8988T (cell line): ENCODE measurements at regions not wholly inside any gene's neighbourhood (a gene's known extent, or its start where the extent isn't known, plus 50 kb on each side); places are given as distances from the start of the nearest gene placed in this dataset.

ENCODE experiments used
- DNase-seq: peaks from one replicate; pipeline ENCODE4 v3.0.0; 2011

DNA sequence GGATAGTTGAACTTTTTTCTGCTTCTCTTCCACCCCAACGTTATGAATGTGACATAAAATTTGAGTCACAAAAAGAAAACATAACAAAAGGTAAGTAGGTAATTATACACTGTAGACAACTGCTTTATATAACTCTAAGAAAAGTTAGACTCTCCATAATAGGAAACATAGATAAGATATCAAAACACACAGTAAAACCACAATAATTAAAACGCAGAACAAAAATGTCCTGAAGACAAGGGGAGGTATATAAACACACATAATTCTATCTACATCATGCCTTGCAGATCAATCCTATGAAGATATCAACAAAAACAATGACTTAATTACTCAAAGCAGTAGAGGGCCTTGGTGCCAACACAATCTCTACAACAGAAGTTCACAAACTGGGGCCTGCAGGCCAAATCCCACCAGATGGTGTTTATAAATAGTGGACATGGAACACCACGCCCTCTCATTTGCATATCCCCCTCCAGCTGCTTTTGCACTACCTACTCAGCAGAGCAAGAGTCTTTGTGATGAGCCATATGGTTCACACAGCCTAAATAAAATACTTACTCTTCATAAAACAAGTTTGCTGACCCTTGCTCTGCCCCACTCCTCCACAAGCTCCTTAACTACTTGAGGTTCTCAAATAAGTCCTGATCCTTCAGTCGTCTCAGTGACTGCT is 254.7 kb downstream of the KLF12 start:
- no peak for DNase-seq

DNA sequence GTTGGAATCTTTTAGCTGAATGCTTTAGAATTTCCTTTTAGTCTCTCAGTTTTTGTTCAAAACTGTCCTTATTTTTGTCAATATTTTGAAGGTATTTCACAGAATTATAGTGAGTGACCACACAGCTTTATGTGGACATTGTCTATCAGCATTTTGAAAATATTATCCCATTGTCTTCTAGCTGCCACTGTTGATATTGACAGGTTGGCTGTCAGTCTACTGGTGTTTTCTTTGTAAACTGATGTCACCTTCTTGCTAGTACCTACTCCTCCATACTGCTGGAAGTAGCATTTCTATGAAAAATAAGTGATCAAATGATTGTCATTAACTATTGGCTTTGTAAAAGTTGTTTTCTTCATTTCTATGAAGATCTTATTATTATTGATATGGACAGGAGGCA is 256.8 kb downstream of the KLF12 start:
- DNase-seq: no peak

DNA sequence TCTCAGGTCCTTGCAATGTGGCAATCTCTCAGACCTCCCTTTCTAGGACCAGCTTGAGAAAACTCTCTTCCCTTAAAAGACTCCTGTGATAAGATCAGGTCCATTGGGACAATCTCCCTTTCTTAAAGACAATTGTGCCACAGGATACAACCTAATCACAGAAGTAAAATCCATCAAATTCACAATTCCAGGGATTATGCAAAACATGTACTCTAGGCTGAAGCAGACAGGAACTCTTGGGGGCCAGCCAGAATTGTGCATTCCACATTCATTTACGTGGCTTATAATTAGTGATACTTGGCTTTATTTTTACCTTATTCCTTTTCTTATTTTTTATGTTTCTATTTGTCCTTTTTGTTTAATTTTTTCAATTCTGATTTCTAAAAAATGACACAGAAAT is 257.9 kb downstream of the KLF12 start:
- DNase-seq: no peak

DNA sequence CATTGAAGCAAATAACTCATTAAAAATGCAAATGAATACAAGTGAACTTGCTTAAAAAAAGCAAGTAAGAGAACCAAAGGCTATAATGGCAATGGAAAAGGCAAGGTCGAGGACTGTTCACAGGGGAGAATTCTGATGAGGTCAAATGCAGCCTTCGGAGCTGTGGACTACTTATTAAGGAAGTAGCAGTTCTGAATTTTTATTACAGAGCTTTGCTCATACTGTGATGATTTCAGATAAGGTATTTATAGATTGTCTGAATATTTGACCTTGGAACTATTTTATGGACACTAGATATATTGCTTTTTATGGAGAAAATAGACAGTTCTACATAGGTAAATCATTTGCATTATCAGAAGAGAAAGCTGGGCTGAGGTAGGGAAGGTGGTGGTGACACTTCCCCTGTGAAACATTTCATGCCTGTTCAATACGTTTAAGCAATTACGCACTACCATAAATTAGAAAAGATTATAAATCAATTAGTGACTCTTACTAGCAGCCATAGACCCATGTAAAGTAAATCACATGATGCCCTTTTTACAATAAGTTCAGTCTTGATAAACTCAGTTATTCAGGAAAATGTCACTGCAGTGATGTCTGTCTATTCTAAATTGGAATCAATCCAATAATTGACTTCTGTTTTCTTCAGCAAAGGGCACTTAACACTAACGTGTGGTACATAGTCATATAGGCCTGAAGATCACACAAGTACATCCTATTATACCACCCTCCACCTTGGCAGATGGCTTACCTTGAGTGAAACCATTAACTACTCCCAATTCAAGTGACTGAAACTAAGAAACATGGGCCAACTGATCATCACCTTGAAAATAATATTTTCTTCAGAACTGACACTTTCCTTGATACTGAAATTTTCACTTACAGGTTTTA is 260.0 kb downstream of the KLF12 start:
- no peak for DNase-seq

DNA sequence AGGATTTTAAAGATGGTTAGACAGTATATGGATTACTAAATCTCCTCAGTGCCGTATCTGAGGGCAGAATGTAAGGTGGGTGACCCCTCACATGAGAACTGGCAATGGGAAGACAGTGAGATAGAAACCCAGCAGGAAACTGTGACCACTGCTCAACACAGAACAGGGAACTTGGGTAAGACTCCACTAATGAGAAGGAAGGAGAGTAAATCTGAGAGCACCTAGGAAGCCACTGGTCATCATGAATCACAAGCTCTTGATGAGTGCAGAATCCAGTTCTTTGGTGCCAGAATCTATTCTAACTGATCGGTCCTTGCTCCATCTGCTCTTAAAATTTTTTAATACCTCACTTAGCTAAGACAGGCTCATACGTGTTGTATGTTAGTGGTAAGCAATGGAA is 261.8 kb downstream of the KLF12 start:
- DNase-seq: no peak

DNA sequence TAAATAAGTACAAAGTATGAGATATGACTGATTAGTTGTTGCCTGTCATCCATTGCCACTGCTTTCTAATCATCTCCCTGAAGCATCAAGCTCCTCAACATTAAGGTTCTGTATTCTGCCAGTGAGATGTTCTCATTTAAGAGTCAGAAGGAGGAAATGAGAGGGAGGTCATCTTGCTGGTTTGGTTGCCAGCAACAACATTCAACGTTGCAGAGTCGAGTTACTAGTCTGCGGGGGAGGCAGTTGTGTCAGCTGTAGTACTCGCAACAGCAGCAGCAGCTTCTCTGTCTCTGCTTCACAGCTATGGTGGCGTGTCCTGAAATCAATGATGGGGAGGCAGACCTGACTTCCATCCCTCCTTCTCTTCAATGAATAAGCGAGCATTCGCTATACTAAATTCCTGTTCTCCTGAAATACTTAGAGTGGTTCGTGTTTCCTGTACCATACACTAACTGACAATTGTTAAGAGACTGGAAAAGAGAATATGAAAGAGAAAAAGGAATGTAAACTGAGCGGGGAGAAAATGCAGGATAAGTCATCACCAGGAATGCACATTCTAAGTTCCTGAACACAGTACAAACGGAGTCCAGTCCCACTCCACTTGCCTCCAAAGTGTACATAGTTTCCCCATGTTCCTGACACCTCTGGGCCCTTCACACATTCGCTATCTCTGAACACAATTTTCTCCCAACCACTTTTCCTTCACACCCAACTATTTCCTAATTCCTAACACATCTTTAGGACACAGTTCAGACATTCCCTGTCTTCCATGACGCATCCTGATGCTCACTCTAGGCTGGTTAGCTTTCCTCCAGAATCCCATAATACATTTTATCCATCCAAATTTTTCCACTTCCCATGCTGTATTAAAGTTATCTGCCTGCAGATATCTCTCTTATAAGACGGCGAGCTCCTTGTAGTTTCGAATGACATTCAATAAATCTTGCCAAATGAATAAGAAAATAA is 263.0 kb downstream of the KLF12 start:
- no peak for DNase-seq

DNA sequence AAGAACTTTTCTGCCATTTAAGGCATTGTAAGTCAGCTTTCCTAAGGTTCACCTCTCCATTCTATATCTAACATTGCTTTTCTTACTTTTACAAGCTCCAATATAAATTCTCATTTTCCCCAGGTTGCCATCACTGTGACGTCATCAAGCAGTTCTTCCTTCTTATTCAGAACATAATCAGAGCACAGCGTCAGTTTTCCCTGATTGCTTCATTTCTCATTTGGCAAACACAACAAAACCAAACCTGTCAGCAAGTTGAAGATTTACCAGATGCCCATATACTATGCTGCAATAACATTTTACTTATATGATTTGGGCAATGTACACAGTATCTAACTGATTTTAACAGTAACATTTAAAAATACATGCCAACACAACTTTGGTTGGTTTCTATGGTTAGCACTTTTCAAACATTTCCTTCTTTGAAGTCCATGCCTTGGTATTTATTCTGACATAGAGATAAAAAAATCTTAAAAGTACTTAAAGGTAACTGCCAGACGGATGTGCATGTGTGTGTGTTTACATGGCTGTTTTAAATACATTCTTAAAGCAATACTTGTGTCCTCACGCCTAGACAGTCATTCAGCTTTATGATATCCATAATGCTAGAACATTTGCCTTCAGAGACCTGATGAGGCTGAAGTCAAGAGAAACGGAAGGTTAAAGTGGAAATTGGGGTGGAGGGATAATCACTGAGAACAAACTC is 264.0 kb downstream of the KLF12 start:
- no peak for DNase-seq

DNA sequence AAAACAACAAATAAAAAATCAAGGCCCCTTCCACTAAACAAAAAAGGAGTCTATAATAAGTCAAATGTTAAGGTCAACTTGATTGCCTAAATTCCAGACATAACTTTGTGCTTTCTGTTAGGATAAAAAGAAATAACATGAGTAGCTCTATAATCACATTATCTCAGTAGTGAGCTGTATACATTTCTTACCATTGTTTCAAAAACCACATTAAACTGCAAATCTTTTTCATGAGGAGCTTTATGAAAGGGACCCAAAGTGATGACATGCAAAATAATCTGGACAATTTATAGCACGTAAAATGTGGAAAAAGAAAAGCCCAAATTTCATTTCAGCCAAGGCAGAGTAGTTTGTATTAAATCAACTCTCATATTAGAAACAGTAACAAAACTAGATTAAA is 269.2 kb downstream of the KLF12 start:
- DNase-seq: no peak

DNA sequence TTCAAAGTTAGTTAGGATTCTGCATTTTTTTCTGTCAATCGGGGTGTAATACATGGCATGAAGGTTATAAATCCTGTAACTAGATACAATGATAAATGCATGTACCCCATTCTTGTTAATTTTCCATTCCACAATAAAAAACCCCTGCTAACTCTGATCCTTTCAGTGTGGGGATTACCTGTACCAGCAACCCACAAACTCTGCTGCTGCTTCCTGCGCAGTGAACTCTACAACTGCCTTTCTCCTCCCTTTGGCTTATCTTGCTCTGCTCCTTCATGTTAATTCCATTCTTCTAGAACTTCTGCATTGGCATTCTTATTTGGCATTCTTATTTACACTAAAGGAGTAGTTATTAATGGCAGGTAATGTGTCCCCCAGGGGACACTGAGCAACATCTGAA is 273.1 kb downstream of the KLF12 start:
- no peak for DNase-seq

DNA sequence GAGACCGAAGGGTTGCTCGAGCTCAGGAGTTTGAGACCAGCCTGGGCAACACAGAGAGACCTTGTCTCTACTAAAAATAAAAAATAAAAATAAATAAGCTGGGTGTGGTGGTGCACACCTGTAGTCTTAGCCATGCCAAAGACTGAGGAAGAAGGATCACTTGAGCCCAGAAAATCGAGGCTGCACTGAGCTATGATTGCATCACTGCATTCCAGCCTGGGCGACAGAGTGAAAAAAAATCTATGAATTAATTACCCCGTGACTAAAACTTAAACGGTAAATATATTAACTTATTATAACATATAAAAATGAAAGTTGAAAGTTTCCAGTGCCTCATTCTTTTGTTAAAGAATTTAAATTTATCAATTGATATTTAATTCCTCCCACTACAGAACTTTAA is 273.7 kb downstream of the KLF12 start:
- no peak for DNase-seq

DNA sequence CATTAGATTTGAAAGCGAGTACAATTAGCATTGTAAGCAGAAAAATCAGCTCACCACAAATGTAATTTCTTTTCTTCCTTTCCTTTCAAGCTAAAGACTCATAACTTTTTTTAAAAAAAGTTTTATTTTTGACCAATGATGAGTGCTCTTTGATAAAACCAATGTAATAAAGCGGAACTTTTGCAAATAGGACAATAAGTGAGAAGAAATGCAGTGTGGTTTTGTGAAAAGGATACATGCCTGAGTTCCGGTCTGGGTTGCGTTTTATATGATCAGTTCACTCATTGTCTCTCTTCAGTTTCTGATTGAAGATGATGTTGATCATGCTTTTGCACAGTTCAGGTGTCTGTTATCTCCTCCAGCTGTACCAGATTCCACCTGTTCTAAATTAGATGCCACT is 274.4 kb downstream of the KLF12 start:
- DNase-seq: no peak

DNA sequence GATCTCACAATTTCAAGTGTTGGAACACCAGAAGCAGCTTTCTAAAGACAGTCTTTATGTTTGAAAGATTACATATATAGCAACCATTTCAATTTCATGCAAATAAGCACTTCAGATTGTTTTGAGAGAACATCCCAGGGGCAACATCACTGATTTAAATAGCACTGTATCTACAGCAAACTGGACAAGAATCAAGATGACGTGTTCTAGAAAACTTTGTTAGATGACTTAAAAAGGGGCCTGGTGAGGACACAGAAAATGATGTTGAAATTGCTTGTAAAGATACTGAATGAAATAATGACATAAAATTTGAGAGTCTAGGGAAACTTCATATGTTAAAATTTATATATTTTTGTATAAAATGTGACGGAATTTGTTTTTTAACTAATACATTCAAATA is 277.1 kb downstream of the KLF12 start:
- no peak for DNase-seq

DNA sequence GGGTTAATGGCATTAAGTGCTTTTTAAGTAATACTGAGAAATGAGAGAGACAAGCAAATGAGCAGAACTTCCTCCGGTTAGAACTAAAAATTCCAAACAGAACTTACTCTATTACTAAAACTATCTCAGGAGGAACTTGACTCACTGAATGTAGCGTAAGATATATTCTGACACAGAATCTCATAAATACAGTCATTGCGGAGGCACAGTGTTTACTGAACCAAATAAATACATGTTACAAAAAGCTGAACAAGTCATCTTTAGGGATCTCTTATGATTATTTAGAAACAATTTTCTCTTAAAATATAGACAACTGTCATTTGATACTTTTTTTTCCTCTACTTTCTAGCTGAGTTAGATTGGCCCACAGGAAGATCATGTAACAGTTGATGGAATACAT is 283.1 kb downstream of the KLF12 start:
- DNase-seq: no peak

DNA sequence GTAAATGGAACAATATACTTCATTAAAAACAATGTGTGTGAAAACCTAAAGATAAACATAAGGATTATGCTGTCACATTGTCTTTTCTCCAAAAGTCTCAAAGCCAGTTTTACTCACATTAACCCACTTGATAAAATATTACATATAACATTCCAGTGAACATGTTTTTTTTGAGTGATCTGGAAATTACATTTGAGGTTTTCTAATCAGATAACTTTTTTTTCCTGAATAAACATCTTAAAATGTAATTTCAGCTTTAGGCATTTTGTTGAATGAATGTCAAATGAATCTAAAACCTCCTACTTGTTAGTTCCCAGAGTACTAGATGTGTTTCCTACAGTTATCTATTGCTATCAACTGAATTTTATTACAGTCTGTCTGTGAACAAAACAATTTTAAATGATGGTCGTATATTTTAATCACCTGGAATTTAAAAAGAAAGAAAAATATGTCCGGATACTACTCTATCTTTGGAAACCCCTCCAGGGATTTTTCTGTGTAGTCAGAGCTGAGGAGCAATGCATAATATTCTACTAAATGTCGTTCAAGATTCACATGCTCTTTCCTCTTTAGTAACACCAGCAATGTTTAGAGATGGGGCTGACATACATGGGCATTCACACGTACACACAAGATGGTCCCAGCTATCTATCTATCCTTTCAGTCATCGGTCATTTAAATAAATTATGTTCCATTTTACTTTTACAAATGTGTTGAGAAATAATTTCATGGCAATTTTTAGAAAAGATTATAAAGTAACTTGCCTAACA is 283.9 kb downstream of the KLF12 start:
- no peak for DNase-seq

DNA sequence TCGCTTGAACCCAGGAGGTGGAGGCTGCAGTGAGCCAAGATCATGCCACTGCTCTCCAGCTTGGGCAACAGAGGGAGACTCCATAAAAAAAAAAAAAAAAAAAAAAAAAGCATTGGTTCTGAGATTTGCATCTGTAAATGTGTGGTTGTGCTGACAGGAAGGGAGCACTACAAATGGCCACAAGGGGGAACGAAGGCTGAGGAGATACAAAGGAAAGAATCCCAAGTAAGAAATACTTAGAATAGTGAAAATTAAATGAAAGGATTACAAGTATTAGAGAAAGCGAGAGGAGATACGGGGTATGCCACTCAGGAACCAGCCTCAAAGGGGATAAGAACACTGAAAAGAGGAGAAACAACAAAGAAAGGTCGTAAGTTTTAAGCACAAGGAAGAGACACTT is 284.9 kb downstream of the KLF12 start:
- no peak for DNase-seq

DNA sequence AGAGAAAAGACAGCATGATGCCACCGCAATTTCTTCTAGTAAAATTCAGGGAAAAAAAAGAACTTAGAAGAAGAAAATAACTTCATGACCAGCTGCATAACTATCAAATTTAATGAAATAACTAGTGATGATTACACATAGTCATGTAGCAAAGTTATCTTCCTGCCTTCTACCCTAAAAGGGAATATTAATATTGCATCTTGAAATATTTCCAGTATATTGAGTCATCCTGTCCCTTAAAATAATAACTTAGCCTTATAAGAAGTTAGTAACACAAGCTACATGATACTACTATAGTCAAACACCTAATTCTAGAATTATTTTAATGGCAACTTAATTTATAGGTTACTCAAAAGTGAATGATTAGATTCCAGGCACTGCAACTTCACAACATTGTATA is 289.2 kb downstream of the KLF12 start:
- DNase-seq: no peak

DNA sequence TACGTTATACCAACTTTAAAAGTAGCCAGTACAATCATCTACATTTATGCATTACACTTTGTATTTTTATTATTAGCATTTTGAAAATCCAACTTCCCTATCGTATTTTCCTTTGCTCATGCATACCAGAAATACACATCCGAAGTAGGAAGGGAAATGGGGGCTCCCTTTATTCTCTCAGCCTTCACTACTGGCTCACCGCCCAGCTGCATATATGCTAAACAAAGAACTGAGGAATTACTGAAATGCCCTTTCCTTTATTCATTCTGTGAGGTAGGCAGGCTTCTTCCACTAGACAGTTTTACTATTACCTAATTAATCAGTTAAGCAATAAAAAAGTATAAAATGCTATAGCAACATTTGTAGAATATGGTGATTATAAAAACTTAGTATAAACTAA is 291.6 kb downstream of the KLF12 start:
- no peak for DNase-seq

DNA sequence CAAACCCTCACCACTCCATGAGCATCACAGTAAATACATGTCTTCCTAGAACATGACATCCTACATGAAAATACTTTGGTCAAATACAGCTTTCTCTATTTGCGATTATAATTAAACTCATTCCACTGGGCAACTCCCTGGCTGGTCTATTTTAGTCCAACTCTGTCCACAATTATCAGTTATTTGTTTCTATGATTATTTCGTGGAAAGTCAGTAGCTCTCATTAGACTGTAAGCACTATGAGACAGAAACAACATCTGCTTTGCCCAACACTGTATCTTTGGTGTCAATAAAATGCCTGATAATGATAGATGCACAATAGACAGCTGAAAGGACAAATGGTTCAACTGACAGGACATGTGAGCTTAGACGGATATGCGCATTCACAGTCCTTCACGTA is 292.0 kb downstream of the KLF12 start:
- no peak for DNase-seq

DNA sequence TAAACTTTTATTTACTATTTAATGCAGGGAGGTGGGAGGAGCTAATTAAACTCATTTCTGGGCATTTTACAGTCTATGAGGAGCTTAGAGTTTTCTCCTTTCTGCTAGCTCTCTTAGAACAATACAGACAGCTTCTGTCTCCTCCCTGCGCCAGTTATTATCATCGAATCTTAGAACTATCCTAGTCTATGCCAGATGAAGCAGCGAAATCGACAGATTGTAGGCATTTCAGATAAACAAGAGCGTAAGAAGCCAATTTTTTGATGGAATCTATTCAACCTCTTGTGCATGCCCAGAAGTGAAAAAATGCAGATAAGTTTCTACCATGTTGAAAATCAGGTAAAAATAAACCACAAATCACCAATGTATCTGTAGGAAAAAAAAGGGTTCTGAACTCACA is 297.1 kb downstream of the KLF12 start:
- DNase-seq: no peak

DNA sequence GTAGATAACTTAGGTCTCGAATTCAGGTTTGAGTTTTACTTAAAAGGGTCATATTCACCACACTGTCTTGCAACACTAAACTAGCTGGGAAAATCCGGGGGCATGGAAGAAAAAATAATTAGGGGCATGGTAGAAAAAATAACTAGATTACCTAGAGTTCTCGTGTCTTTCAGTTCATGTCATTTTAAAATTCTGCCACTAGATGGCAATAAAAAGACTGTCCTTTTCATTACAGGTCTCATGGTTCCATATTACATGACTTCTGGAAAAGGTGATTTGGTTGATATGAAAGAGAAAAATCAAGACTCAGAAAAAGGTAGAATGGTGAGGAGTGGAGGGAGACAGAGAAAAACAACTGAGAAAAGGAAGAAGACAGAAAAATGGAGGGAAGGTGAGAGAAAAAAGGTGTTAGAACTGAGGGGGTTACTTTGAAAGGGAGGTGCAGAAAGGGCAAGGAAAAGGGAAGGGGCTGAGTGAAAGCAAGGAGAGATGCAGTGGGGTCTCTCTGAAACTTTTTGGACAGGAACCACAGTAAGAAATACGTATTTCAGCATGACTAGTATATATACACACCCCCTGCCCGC is 299.0 kb downstream of the KLF12 start:
- DNase-seq: no peak

DNA sequence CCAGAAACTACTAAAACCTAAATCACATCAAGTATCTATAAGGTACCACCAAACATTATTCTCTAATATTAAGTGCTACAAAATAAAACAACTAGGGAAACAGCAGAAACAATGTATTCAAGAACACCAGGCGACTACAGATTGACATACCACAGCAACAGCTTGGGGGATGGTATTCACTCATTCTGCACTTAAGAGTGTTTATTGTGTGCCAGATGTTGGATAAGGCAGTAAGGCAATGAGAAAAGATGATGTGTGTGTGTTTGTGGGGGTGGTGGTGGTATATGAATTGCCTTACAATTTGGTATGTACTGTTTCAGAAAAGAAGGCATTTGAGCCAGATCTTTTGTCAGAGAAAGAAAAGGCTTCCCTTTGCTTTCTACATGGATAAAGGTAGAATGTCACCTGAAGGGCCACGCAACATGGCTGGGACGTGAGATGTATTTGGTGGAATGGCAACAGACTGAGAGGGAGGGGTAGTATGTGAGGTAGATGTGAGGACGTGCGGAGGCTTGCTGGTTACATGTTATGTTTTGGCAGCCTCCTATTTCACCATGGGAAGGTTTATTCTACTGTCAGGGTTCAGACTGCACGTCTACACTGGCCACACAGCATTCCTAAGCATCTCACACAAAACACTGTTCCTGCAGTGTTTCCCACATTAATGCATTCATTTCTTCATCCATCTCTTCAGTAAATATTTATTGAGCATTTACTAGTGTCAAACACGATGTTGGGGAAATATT is 300.7 kb downstream of the KLF12 start:
- no peak for DNase-seq
